Spinal cord (tissue), 9 donors: ENCODE measurements at regions not wholly inside any gene's neighbourhood (a gene's known extent, or its start where the extent isn't known, plus 50 kb on each side); places are given as distances from the start of the nearest gene placed in this dataset.
"Not testable (repeated sequence)": the region's sequence is repeated elsewhere in the genome, so short reads cannot be mapped to it uniquely, and the experiment has no call there.

Experiments used
- DNase-seq, 6 donors: peaks; one replicate each; pipeline versions ENCODE4 v3.0.0 to v3.0.0-alpha.2; 2013 to 2015; ENCODE audit warnings: low spot score in 6 of 6, low read depth in 4 of 6
- H3K27ac ChIP-seq: one replicate; pipeline ENCODE4 v1.5.1; 2013; ENCODE audit warnings: low read depth, low read length, control low read depth
- H3K27me3 ChIP-seq: one replicate; pipeline ENCODE4 v1.6.1; 2013; ENCODE audit warnings: low read length; ENCODE audit not compliant: control insufficient read depth, insufficient read depth
- H3K36me3 ChIP-seq: one replicate; pipeline ENCODE4 v1.6.1; 2013; ENCODE audit warnings: low read length; ENCODE audit not compliant: control insufficient read depth, insufficient read depth
- H3K4me1 ChIP-seq: one replicate; pipeline ENCODE4 v1.6.1; 2013; ENCODE audit warnings: low read length; ENCODE audit not compliant: control insufficient read depth, insufficient read depth
- H3K4me3 ChIP-seq: one replicate; pipeline ENCODE4 v1.5.1; 2013; ENCODE audit warnings: low read depth, low read length, control low read depth
- H3K9me3 ChIP-seq: one replicate; pipeline ENCODE4 v1.6.1; 2013; ENCODE audit warnings: low read length; ENCODE audit not compliant: control insufficient read depth, insufficient read depth
- WGBS: methylation state at CpG from one replicate; pipeline ENCODE4 v1.1.5; 2013; ENCODE audit warnings: missing lambda C conversion rate; ENCODE audit not compliant: insufficient coverage; 5-methylcytosine and 5-hydroxymethylcytosine counted together
- donor health status: healthy.

DNA sequence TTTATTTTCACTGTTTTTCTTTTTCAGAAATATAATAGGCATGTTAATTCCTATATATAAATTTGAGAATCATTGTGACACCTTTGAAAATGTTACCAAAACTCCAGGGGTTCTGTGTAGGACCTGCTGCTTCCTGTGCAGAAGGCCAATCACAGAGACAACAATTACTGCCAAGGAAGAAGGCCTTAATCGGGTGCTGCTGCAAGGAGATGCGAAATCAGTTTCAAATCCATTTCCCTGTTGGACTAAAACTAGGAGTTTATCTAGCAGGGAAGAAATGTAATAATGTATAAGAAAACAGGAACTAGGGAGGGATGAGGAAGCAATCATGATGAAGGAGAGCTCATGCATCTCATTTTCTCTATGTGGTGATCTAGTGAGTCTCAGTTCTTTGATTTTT is 209.7 kb upstream of the NUDT12 start:
- DNase-seq, result no peak
- H3K27me3 ChIP-seq, result no peaks in the 10 kb centered on the region
- H3K4me3 ChIP-seq, result no peak overlapping the region
- H3K9me3 ChIP-seq, result no peaks in the 10 kb centered on the region
- H3K36me3 ChIP-seq, result no peaks in the 10 kb centered on the region
- 92% methylated on average over 2 of the region's 2 CpGs for WGBS
- H3K27ac ChIP-seq, result no peak overlapping the region
- no peaks in the 10 kb centered on the region for H3K4me1 ChIP-seq

DNA sequence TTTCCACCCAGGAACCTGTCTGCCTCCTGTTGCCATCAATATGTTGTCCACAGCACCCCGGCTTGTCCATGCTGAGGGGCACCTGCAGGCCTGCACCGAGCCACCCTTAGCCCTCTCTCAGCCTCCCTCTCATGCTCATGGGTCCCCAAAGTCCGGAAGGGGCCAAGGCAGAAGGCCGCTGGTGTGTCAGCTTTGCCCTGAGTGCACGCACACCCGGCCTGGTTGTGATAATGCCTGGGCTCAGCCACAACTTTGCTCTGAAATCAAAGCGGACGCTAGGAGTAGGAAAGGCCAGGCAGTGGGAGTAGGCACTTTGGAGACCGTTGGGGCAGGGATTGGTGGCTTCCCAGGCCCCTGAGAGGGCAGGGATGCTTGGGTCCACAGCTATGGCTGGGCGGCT is 201.8 kb upstream of the NUDT12 start:
- H3K4me3 ChIP-seq, result no peak overlapping the region
- 97% methylated on average over 10 of the region's 10 CpGs for WGBS

DNA sequence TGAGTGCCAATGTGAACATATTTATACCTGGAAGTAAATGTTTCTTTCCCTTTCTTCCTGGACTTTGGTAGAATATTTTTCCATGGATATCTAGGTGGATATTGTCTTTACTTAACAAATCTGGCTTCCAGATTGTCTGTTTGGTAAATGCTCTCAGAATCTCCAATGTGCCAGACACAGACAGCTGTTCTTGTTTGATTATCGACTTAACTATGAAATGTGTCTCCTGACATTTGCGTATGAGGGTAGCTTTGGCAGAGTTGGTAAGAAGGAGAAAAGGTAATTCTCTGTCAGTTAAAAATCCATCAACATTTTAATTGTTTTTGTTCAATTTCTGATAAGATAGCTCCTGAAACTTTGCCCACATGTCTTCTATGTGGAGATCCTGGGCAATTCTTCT is 196.4 kb upstream of the NUDT12 start:
- no CpG with 5 or more reads among the region's 2 CpGs for WGBS
- Histone ChIP-seq H3K9me3 (no peaks in the 10 kb centered on the region), H3K27ac (no peak overlapping the region), H3K4me3 (no peak overlapping the region), H3K4me1 (no peaks in the 10 kb centered on the region), H3K36me3 (no peaks in the 10 kb centered on the region), H3K27me3 (no peaks in the 10 kb centered on the region)
- DNase-seq, result peak in 1 of 6 donors; percentile 49

More for the DNA sequence above, 201.8 kb upstream of the NUDT12 start:
- H3K9me3 ChIP-seq, result no peaks in the 10 kb centered on the region
- no peak overlapping the region for H3K27ac ChIP-seq
- no peaks in the 10 kb centered on the region for H3K4me1 ChIP-seq
- H3K36me3 ChIP-seq, result no peaks in the 10 kb centered on the region
- no peaks in the 10 kb centered on the region for H3K27me3 ChIP-seq
- DNase-seq, result no peak

DNA sequence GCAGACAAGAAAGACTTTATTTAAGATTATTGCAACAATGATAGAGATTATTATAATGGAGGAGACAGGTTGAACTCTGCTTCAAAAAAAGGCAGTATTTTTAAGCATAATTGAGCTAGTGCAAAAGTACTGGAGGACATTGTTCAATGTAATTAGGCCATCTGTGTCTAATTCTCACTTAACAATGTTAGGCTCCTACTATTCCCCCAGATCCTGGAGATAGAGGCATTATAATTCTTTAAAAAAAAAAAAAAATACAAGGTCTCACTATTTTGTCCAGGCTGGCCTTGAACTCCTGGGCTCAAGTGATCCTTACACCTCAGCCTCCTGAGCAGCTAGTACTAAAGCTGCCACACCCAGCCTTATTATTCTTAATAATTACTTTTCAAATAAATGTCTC is 193.4 kb upstream of the NUDT12 start:
- no peaks in the 10 kb centered on the region for H3K4me1 ChIP-seq
- DNase-seq, result no peak

DNA sequence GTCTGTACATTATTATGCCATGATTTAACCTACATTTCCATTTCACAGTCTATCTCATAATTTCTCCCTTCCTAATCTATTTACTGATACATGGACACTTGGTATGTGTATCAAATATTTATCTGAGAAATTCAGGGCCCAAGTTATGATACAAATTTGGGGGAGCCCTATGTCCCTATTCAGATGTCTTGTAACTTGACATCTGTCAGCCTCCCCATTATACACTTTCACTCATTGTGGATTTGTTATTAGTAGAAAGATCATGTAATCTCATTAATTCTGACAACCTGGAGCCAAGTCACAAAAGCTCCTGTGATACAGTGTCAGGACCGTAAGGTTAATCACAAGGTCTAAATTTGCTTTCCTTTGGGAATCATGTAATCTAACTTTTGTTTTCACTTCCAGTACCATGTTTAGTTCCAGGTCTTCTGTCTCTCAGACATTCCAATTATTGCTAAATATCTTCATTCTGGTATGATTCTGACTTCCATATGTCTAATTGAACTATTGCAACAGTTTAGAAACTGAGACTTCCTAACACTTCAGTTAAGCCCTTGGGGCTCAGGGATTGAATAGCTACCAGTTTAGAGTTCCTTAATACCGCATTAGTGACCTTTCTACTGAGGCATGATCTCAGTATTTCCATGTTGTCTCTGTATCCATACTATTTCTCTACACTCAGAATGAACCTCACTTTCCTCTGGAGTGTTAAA is 182.9 kb upstream of the NUDT12 start:
- 100% methylated on average over 1 of the region's 2 CpGs for WGBS

More for the DNA sequence above, 193.4 kb upstream of the NUDT12 start:
- no peak overlapping the region for H3K4me3 ChIP-seq
- no peaks in the 10 kb centered on the region for H3K36me3 ChIP-seq
- H3K9me3 ChIP-seq, result no peaks in the 10 kb centered on the region
- no peaks in the 10 kb centered on the region for H3K27me3 ChIP-seq
- no peak overlapping the region for H3K27ac ChIP-seq

DNA sequence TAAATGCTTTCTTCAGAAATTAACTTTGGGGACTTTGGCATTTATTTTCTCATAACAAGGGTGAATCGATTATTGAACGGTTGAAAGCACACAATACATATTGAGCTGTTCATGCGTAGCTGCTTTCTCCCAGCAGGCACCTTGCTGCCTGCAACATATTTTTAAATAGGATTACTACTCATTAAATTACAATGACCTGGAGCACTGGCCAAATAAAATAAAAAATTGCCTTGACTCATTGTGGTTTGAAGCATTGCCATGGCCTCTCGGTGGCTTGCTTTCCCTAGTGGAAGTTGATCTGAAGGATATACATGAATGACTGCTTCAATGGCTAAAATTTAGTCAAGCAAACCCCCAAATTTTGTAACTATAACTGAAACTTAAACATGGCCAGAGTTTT is 181.6 kb upstream of the NUDT12 start:
- H3K27ac ChIP-seq, result no peak overlapping the region
- WGBS, result no CpG with 5 or more reads among the region's 4 CpGs
- no peaks in the 10 kb centered on the region for H3K36me3 ChIP-seq
- no peaks in the 10 kb centered on the region for H3K27me3 ChIP-seq
- H3K4me1 ChIP-seq, result no peaks in the 10 kb centered on the region
- peak in 1 of 6 donors; percentile 15 for DNase-seq
- no peak overlapping the region for H3K4me3 ChIP-seq
- no peaks in the 10 kb centered on the region for H3K9me3 ChIP-seq

More for the DNA sequence above, 182.9 kb upstream of the NUDT12 start:
- H3K27me3 ChIP-seq, result no peaks in the 10 kb centered on the region
- no peaks in the 10 kb centered on the region for H3K4me1 ChIP-seq
- H3K36me3 ChIP-seq, result no peaks in the 10 kb centered on the region
- H3K27ac ChIP-seq, result no peak overlapping the region
- no peak for DNase-seq
- H3K4me3 ChIP-seq, result no peak overlapping the region
- no peaks in the 10 kb centered on the region for H3K9me3 ChIP-seq

DNA sequence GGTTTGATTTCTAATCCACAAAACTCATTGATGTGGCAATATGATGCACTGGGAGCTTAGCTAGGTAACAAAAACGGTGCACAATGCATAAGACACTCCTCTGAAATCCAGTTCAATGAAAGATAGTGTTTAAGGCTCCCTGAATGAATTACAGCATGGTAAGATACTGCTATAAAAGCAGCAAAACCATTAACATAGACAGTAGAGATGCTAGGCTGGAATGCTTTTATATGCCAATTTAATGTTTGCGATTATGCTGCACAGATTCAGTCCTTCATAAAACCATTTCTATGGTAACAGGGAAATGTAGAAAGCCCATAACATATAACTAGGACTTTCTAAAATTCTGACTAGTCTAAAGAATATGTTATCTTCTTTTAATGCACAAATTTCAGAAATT is 180.8 kb upstream of the NUDT12 start:
- peak in 4 of 6 donors; percentile 4 to 66 (median 22) for DNase-seq
- WGBS, result no CpG with 5 or more reads among the region's 2 CpGs
- Histone ChIP-seq H3K4me1 (no peaks in the 10 kb centered on the region), H3K27me3 (no peaks in the 10 kb centered on the region), H3K4me3 (no peak overlapping the region), H3K9me3 (no peaks in the 10 kb centered on the region), H3K27ac (no peak overlapping the region), H3K36me3 (no peaks in the 10 kb centered on the region)

DNA sequence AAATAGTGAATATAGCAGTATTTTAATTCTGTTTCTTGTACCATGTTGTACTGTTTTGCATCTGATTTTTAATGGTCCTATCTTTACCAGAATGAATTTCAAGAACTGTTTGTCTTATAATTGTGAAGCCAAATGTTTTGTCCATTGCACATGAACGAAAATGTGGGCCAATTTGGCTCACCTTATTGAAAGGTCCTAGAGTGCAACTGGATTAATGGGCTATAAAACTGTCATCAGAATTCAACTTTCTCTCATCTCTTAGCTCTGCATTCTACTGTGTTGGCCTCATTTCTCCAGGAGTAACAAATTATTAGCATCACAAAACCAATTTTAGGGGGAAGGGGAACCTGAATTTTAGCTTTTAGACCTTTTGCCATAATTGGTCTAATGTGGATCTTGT is 179.4 kb upstream of the NUDT12 start:
- H3K27ac ChIP-seq, result no peak overlapping the region
- WGBS, result no CpG with 5 or more reads among the region's 1 CpG
- H3K36me3 ChIP-seq, result no peaks in the 10 kb centered on the region

DNA sequence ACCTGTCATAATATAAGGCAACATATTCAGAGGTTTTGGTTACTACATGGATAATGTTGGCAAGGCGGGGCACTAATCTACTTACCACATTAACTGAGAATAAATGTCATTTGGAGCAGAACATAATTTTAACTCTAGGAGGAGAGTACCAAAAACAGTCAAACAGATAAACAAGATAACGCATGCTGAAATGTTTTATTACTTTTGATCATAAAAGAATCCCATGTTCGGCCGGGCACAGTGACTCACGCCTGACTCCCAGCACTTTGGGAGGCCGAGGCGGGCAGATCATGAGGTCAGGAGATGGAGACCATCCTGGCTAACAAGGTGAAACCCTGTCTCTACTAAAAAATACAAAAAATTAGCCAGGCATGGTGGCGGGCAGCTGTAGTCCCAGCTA is 173.8 kb upstream of the NUDT12 start:
- not testable (repeated sequence) for H3K4me1 ChIP-seq, H3K27ac ChIP-seq, H3K27me3 ChIP-seq, DNase-seq, H3K4me3 ChIP-seq, H3K9me3 ChIP-seq, H3K36me3 ChIP-seq
- WGBS, result 96% methylated on average over 5 of the region's 8 CpGs

More for the DNA sequence above, 179.4 kb upstream of the NUDT12 start:
- DNase-seq, result no peak
- no peaks in the 10 kb centered on the region for H3K9me3 ChIP-seq
- no peaks in the 10 kb centered on the region for H3K4me1 ChIP-seq
- no peak overlapping the region for H3K4me3 ChIP-seq
- H3K27me3 ChIP-seq, result no peaks in the 10 kb centered on the region

DNA sequence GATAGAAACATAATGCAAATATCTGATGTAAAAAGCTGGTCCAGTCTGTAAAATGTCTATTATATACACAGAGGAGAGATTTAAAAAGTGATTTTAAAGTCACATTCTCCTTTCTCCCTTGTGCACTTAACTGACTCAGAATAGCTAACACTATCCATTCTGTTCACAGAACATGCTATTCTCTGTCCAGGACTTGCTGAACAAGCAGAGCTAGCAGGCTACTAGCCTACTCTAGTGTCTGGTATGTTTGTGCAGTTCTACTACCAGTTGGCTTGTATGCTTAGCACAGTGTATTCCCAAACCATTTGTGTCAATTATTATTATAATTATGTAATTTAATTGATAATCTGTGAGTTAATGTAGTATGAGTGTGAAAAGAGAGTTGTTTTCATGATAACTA is 161.7 kb upstream of the NUDT12 start:
- no peaks in the 10 kb centered on the region for H3K36me3 ChIP-seq
- H3K9me3 ChIP-seq, result peaks cover 8% of the 10 kb centered on the region
- DNase-seq, result peak in 1 of 6 donors; percentile 55
- no peak overlapping the region for H3K4me3 ChIP-seq
- H3K27ac ChIP-seq, result no peak overlapping the region
- no peaks in the 10 kb centered on the region for H3K4me1 ChIP-seq
- H3K27me3 ChIP-seq, result no peaks in the 10 kb centered on the region
